ENCODE measurements at regions not wholly inside any gene's neighbourhood (a gene's known extent, or its start where the extent isn't known, plus 50 kb on each side); places are given as distances from the start of the nearest gene placed in this dataset.

- TF ChIP-seq TSHZ2 (CRISPR knock-in tag; IDR thresholded peaks at IDR 0.05) = no peak
- no peak for TF ChIP-seq ZNF70 (CRISPR knock-in tag; IDR thresholded peaks at IDR 0.05)
- no peak for TF ChIP-seq PATZ1 (CRISPR knock-in tag; IDR thresholded peaks at IDR 0.05; ENCODE audit: borderline replicate concordance)
- no peak for TF ChIP-seq ISL1 (CRISPR knock-in tag; IDR thresholded peaks at IDR 0.05)
- TF ChIP-seq ARNTL (CRISPR knock-in tag; IDR thresholded peaks at IDR 0.05; ENCODE audit: borderline replicate concordance, low read depth) = no peak
- TF ChIP-seq RARB (CRISPR knock-in tag; IDR thresholded peaks at IDR 0.05) = no peak
- no peak for TF ChIP-seq PPARA (CRISPR knock-in tag; IDR thresholded peaks at IDR 0.05; ENCODE audit: borderline replicate concordance)
- TF ChIP-seq SNAI2 (CRISPR knock-in tag; IDR thresholded peaks at IDR 0.05) = no peak
- TF ChIP-seq CSDC2 (CRISPR knock-in tag; IDR thresholded peaks at IDR 0.05) = no peak
- no peak for TF ChIP-seq POU6F1 (CRISPR knock-in tag; IDR thresholded peaks at IDR 0.05; ENCODE audit: borderline replicate concordance, low read depth)
- peak; percentile 28; the same call in 1 of the 3 replicates for ATAC-seq
Measured at GRCh38 chr4:19033816-19034733, 1012.5 kb upstream of the LCORL start.

GRCh38 chr4:19030536-19030935, 1009.0 kb upstream of the LCORL start:
- no peak for TF ChIP-seq ZNF70 (CRISPR knock-in tag; IDR thresholded peaks at IDR 0.05)
- no peak for TF ChIP-seq PATZ1 (CRISPR knock-in tag; IDR thresholded peaks at IDR 0.05; ENCODE audit: borderline replicate concordance)
- no peak for TF ChIP-seq ZNF565 (CRISPR knock-in tag; conservative IDR thresholded peaks at IDR 0.05; ENCODE audit: low read depth)
- TF ChIP-seq GLIS3 (CRISPR knock-in tag; IDR thresholded peaks at IDR 0.05) = no peak
- no peak for TF ChIP-seq ARNTL (CRISPR knock-in tag; IDR thresholded peaks at IDR 0.05; ENCODE audit: borderline replicate concordance, low read depth)
- no peak for TF ChIP-seq ISL1 (CRISPR knock-in tag; IDR thresholded peaks at IDR 0.05)
- TF ChIP-seq POU6F1 (CRISPR knock-in tag; IDR thresholded peaks at IDR 0.05; ENCODE audit: borderline replicate concordance, low read depth) = no peak
- no peak for TF ChIP-seq ZC3H10 (CRISPR knock-in tag; IDR thresholded peaks at IDR 0.05)
- TF ChIP-seq SNAI2 (CRISPR knock-in tag; IDR thresholded peaks at IDR 0.05) = no peak
- TF ChIP-seq BACH2 (CRISPR knock-in tag; IDR thresholded peaks at IDR 0.05; ENCODE audit: borderline replicate concordance) = no peak
- no peak for TF ChIP-seq ZFP30 (CRISPR knock-in tag; IDR thresholded peaks at IDR 0.05)
- no peak for TF ChIP-seq ZFP3 (CRISPR knock-in tag; IDR thresholded peaks at IDR 0.05)
- no peak for TF ChIP-seq TOX (CRISPR knock-in tag; IDR thresholded peaks at IDR 0.05; ENCODE audit: borderline replicate concordance)
- TF ChIP-seq PPARA (CRISPR knock-in tag; IDR thresholded peaks at IDR 0.05; ENCODE audit: borderline replicate concordance) = no peak
- TF ChIP-seq TCF4 (CRISPR knock-in tag; IDR thresholded peaks at IDR 0.05; ENCODE audit: borderline replicate concordance) = no peak
- TF ChIP-seq ESRRG (CRISPR knock-in tag; IDR thresholded peaks at IDR 0.05) = no peak
- TF ChIP-seq CSRNP3 (CRISPR knock-in tag; IDR thresholded peaks at IDR 0.05) = no peak
- no peak for TF ChIP-seq CSDC2 (CRISPR knock-in tag; IDR thresholded peaks at IDR 0.05)
- no peak for TF ChIP-seq ZNF8 (CRISPR knock-in tag; IDR thresholded peaks at IDR 0.05)
- TF ChIP-seq CREB5 (CRISPR knock-in tag; IDR thresholded peaks at IDR 0.05; ENCODE audit: low read depth) = no peak
- ATAC-seq = peak; percentile 49; the same call in 2 of the 3 replicates

Measured in SK-N-SH treated with all-trans-retinoic acid at 6 μM for 48 hours (cell line).